Heart left ventricle (tissue), 13 donors: ENCODE measurements at regions not wholly inside any gene's neighbourhood (a gene's known extent, or its start where the extent isn't known, plus 50 kb on each side); places are given as distances from the start of the nearest gene placed in this dataset.
"Not testable (repeated sequence)": the region's sequence is repeated elsewhere in the genome, so short reads cannot be mapped to it uniquely, and the experiment has no call there.

ENCODE experiments used
- CTCF ChIP-seq, 12 donors: fragments of 200-600 bp; sonication (generic) in 4 of 12; IDR thresholded peaks; one replicate each; pipeline versions ENCODE4 v1.5.0 to v1.8.0; 2018 to 2022; ENCODE audit warnings: antibody characterized with exemption in 12 of 12, mild to moderate bottlenecking in 5 of 12
- POLR2A ChIP-seq, 2 donors: fragments of 450-650 bp; IDR thresholded peaks; one replicate each; pipeline ENCODE4 v1.6.1; 2017; ENCODE audit warnings: antibody characterized with exemption in 2 of 2, mild to moderate bottlenecking in 2 of 2, moderate library complexity in 2 of 2
- donor health status: ischemic (EF 13 %, LVEDD 7.1; RV severe dilation, severe dysfunction).
- donor health status: DM: no; HTN: yes; CAD: no.
- donor health status: DM: no; HTN: no; CAD: no.
- donor health status: ischemic (EF 25% LVEDD 6.9; RV normal size, moderate dysfunction).
- donor health status: ischemic (EF 25% LVEDD 5.7; RV mildly dilated, moderate dysfunction).
- donor health status: ischemic (EF 35%, LVEDD 5.7; RV mildly dilated, moderate dysfunction).
- donor health status: nonischemic (EF 11% LVEDD 7.7; RV severe dilation, severe dysfunction).
- donor health status: DM: yes; HTN: yes; CAD: no.
- donor health status: PGD.
- donor health status: ischemic (EF 29% LVEDD 5.4; RV normal size, mild dysfunction).
- donor health status: nonischemic (EF 23%, LVEDD 6.1; RV moderate dilation, normal function).

GRCh38 chr22:15927172-15927571 is 237.3 kb downstream of the POTEH start:
- TF ChIP-seq CTCF, POLR2A (IDR thresholded peaks at IDR 0.05): not testable (repeated sequence)
